ENCODE measurements at regions not wholly inside any gene's neighbourhood (a gene's known extent, or its start where the extent isn't known, plus 50 kb on each side); places are given as distances from the start of the nearest gene placed in this dataset.
"Not testable (repeated sequence)": the region's sequence is repeated elsewhere in the genome, so short reads cannot be mapped to it uniquely, and the experiment has no call there.

DNA sequence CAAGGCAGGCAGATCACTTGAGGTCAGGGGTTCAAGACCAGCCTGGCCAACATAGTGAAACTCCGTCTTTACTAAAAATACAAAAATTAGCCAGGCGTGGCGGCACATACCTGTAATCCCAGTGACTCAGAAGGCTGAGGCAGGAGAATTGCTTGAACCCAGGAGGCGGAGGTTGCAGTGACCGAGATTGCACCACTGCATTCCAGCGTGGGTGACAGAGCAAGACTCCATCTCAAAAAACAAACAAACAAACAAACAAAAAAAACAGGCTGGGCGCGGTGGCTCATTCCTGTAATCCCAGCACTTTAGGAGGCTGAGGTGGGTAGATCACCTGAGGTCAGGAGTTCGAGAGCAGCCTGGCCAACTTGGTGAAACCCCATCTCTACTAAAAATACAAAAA is 122.8 kb upstream of the PABPC3 start:
- TF ChIP-seq, protein P1, sequence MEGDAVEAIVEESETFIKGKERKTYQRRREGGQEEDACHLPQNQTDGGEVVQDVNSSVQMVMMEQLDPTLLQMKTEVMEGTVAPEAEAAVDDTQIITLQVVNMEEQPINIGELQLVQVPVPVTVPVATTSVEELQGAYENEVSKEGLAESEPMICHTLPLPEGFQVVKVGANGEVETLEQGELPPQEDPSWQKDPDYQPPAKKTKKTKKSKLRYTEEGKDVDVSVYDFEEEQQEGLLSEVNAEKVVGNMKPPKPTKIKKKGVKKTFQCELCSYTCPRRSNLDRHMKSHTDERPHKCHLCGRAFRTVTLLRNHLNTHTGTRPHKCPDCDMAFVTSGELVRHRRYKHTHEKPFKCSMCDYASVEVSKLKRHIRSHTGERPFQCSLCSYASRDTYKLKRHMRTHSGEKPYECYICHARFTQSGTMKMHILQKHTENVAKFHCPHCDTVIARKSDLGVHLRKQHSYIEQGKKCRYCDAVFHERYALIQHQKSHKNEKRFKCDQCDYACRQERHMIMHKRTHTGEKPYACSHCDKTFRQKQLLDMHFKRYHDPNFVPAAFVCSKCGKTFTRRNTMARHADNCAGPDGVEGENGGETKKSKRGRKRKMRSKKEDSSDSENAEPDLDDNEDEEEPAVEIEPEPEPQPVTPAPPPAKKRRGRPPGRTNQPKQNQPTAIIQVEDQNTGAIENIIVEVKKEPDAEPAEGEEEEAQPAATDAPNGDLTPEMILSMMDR (conservative IDR thresholded peaks at IDR 0.05 in 1 of 2, IDR thresholded peaks at IDR 0.05 in 1 of 2; ENCODE audit: extremely low read depth in 1 of 2, insufficient read depth in 1 of 2, low read depth in 1 of 2, low read length in 2 of 2), result not testable (repeated sequence)
- not testable (repeated sequence) for TF ChIP-seq EZH2 (IDR thresholded peaks at IDR 0.05; ENCODE audit: borderline replicate concordance, low read length)

Measured in mammary epithelial cell (primary cell).